HG03432 (cell line): ENCODE measurements at regions not wholly inside any gene's neighbourhood (a gene's known extent, or its start where the extent isn't known, plus 50 kb on each side); places are given as distances from the start of the nearest gene placed in this dataset.
A peak's percentile ranks its signal among the peaks of the same experiment; 100 is the strongest.

Source experiments
- ATAC-seq: cut with Tn5 transposase; IDR thresholded peaks from one replicate; pipeline ENCODE4 v1.9.1; 2021; ENCODE audit warnings: mild to moderate bottlenecking, moderate library complexity; ENCODE audit not compliant: unreplicated experiment

DNA sequence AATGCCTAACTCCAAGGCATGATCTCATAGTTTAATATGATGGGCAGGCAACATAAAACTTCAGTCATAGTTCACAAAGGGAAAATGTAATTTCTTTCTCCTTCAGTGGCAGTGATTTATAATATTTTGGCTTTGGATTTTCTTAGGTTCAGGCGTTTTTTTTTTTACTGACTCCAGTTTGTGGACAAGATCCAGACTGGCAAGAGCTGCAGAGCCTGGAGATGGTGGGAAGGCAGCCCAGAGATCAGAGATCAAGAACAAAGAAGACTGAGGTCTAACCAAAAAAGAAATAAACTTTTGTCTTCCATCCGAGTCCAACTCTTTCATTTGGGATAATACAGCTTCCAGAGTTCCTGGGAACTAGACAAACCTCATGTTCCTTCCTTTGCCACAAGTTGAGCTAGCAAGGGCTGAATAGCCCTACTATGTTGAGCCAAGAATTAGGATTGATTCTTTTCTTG is 215.3 kb upstream of the SETBP1 start:
- no peak for ATAC-seq

DNA sequence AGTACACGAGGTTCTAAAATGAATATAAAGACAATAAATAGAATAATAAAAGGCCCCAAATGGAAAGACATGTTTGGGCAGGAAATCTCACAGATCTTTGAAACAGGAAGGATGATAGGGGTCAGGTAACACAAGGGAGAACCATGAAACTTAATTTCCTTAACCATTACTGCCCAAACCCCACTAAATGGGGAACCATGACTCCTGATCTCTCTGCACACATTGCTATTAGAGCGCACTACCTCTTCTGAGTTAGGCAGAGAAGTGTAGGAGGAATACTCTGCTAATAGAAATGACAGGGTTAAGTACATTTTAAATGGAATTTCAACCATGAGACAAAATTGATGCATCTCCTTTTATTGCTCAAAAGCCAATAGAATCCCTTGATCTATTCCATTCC is 213.7 kb upstream of the SETBP1 start:
- ATAC-seq: no peak

DNA sequence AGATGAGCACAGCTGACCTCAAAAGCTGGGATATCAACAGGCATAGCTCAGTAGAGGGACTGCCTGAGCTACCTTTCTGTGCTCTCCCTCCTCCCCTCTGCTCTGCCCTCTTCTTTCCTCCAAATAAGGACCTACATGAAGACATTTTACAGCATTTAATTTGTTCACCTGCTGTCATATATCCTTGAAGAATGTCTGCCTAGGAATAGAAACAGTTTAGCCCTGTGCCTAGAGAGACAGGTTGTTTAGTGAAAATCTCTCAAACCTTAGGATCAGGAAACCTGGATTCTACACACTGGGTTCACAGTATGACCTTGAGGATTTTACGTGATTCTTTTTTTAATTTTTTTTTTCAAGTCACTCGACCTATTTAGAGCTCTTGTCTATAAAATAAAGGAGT is 213.0 kb upstream of the SETBP1 start:
- no peak for ATAC-seq

DNA sequence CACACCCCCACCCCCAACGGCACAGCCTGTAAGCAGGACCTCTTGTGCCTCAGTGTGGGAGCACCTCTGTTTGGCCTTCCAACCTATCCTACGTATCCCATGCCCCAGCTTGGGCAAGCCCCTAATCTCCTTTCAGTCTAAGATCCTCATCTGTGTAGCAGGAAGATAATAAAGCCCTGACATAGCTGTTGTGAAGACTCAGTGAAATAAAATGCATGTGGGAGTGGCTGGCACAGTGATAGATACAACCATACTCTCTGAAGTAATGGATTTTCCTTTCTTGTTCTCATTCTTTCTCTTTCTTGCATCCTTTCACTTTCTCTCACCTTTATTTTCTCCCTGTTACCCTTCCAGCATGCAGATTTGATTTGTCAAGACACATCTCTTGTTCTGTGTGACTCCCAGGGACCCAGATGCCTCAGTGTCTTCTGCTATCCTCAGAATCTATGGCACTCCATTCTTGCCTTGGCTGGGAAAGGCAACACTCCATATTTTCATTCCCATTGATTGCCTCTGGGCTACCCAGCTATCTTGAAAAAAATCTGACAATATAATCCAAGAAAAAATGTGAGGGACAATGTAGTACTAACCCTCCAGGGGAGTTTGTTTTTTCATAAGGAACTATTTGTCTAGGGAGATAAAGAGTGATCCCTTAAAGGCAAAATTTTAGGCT is 207.2 kb upstream of the SETBP1 start:
- ATAC-seq: no peak

DNA sequence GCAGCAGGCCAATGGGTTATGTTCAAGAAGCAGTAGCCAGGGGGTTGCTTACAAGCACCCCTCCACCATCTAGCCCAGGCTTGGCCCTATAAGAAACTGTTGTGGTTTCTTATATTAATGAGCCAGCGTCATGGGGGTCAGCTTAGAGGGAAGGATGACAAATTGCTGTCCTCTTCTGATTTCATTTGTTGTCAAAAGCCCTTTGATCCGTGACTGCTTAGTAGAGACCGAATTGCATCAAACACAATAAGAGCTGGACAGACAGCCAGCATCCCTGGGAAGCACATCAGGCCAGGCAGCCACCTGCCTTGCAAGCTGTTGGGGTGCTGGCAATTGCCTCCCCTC is 206.6 kb upstream of the SETBP1 start:
- ATAC-seq: no peak

DNA sequence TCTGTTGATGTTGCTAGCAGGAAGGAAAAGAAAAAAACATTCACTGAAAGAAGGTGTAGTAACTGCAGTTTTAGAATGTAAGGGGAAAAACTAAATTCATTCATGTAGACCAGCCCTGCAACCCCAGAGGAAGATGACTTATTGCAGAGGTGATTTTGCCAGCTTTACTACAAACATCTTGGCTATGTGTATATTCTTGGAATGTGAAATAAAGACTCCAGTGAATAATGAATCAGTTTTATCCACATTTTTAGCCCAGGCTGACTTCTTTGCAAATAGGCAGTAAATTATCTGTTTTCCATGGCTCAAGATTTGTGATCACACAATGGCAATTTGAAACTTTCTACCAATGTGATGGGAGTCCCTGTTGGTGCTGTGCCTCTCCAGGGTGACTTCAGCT is 206.1 kb upstream of the SETBP1 start:
- no peak for ATAC-seq

DNA sequence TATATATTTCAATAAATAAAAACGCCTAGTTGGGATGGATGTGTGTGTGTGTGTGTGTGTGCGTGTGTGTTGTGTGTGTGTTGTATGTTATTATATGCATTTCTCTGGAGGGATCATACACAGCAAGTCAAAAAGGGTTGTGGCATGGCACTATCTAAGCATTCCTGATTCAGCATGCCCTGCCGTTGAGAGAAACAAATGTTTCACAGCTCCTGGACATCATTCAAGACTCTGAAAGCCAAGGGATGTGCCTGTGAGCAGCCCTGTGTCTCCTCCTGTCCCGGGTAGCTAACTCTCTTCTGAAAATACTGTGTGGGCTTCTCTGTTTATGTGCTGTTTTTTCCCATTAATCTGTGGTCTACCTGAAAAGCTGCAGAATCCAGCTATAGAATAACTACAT is 197.9 kb upstream of the SETBP1 start:
- ATAC-seq: no peak

DNA sequence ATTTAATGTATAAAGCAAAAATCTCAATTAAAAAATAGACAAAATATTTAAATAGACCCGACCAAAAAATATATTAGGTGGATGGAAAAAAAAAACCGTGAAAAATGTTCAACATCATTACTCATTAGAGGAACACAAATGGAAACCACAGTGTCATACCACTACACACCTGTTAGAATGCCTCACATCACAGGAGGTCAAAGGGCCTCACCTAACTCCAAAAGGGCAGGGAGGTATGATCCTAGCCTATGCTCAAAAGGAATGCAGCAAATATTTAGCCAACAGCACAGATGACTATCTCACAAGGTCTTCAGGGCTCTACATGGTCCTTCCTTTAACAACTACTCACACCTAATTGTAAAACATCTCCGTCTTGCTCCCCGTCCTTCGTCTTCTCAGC is 185.5 kb upstream of the SETBP1 start:
- ATAC-seq: no peak

DNA sequence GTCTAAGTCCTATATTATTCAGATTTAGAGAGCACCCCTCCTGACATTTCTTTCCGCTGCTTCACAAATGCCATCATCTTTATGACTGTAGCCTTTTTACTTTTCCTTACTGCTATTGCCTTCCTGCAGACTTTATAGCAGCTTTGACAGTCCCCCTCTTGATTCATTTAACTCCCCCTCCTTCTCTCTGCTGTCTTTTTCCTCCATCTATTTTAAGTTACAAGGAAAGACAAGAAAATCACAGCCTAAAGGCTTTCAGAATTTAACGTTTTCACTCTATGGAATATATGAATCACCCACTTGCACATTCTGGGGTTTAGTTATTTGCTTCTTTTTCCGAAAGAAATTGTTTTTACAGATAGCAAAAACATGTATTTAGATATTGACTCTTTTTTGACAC is 183.4 kb upstream of the SETBP1 start:
- no peak for ATAC-seq

DNA sequence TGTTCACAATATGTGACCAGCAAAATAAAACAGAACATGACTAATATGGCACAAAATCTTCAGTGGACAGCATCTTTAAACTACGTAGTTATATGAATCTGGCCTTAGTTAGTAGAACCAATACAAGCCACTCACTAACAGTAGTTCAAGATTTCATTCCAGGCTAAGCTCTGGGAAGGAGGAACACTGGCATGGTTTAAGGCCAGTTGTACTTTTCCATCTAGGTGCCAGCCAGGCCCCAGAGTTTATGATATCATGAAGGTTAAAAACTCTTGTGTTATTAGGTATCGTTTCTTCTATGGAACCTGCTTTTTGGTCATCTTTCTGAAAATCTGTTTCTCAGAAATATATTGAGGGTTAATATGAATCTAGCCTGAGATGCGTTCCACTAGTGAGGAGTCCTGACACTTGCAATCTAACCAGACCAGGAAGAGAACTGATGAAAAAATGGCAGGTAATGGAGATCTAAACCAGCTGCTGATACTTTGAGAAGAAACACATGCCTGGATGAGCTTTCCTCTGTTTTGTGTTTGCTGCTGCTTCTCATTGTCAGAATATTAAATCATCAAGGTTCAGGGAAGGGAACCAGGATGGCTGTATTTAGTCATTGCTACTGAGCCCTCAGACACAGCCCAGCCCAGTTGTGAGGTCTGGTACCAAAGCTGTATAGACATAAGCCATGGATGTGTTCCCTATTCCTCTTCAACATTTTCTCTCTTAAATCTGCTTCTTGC is 182.8 kb upstream of the SETBP1 start:
- ATAC-seq: no peak

DNA sequence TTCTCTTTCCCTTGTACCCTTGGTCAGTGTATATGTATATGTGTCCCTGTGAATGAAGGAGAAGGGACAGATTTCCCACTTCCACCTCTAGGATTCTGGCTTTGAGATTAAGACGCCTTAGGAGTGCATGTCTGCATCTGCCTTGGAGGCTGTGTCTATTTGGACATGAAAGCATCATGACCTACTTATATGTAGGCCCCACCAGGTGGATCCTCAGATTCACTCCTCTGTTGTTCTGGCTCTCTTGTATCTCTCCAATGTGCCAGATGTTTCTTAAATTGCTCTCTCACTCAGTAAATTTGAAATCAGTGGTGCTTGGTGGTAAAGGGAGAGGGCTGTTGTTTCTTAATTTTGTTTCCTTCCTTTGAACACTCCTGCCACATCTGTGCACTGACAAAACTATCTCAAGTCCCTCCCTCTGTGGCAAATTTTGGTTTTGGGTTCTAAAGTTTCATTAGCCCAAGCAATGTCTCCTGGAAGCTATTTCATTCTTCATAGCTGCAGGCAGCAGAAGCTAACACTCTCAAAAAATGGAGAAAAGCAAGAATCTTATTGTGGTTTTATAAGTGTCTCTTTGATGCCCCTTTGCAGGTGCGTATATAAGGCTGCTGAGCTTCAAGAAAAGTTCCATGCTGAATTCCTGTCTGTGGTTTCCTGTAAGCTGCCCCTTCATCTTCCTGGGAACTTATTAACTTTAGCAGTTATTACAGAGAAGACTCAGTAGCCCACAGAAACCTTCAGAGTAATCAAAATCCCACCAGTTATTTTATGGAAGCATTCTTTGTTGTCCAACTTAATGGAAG is 179.7 kb upstream of the SETBP1 start:
- ATAC-seq: no peak

DNA sequence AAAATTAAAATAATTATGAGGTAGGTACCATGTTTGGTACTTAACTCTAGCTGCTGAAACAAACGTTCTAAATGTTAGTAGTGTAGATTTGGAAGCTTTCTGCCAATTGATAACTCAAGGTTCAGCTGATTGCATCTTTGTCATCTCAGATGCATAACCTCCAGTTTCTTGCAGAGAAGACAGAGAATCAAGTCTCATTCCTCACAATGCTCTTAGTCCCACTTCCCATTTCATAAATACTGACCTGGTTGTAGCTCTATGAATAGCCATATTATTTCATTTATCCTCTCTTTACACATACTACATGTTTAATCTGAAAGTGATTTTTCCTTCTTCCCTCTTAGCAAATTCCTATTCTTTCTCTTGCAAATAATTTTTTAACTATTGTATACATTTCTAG is 178.5 kb upstream of the SETBP1 start:
- no peak for ATAC-seq

DNA sequence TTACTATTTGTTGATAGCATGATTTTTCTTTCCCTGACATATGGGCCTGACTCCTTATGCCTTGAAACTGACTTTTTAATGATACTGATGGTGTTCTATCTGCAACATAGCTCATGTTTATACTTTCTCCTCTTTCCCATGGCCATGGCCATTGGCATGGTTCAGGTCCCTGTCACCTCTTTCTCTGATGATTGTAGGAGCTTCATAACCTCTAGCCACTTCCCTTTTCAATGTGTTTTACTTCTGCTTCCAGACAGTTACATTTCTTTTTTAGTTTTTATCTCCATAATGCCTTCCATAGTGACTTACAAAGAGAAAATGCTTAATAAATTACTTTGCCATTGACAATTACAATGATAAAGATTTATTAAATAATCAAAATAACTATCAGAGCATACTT is 177.9 kb upstream of the SETBP1 start:
- no peak for ATAC-seq

DNA sequence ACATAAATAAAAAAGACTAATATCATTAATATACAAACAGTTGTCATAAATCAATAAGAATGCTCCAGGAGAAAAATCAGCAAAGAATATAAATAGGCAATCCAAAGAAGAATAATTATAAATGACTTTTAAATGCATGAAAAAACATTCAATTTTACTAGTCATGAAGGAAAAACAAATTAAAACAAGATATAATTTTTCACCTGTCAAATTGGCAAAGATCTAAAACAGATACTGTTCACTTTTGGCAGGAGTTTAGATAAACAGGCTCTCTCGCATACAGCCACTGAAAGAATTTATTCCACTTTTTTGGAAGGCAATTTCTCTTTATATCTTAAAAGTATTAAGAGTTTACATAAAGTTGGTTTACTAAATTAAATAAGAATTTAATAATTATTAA is 176.8 kb upstream of the SETBP1 start:
- no peak for ATAC-seq

DNA sequence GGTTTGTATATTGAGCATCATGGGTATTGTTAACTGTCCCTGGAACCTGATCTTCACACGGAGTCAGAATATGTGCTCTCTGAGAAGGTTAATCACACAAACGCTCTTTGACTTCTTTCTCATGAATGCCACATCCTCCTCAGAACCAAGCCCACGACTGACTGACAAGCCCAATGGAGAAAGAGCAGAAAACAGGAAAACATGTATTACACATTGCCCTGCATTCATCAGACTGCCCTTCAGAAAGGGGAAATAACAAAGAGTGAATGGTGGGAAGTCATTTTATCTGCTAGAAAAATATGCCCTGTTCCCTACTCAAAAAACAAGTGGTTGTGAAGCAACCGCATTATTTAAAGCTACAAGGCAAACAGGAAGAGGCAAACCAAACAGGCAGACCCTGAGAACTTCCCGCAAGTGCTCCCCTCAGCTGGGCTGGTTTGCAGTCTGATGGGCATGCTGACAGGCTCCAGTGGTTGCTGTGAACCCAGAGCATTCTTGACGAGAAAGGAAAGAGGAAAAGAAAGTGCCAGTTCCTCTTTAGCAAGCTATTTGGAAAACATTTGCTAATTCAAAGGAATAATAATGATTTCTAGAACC is 172.9 kb upstream of the SETBP1 start:
- peak; percentile 71 for ATAC-seq

DNA sequence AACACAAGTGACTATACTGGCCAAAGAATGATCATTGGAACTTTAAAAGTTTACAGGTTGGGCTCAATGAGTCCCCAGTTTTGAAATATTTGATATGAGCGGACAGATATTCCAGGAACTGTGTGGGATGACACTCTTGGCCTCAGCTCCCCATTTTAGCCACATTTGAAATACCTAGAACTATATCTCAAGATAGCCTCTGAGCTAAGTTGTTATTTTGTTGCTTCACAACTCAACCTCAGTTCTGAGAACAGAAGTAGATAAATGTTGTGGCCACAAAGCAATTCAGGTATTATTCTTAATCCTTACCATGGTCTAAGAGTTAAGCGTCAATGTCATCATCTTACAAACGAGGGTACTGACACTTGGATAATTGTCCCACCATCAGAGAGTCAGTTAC is 172.2 kb upstream of the SETBP1 start:
- no peak for ATAC-seq

DNA sequence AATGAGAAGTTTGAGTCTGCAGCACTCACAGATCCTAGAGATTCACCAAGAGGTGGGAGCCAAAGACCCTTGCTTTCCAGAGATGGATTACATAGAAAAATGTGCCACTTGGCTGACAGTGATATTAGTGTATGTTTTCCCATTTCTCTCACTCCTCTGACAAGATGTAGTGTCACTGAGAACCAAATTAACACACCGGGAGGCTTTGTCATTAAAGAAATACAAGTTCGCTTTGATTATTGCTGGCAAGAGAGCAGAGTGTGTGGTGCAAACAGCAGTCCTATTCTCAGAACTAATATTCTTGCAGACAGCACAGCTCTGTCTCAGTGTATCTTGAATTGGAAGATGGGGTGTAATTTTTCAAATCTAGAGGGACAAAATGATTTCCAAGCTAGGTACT is 171.6 kb upstream of the SETBP1 start:
- no peak for ATAC-seq

DNA sequence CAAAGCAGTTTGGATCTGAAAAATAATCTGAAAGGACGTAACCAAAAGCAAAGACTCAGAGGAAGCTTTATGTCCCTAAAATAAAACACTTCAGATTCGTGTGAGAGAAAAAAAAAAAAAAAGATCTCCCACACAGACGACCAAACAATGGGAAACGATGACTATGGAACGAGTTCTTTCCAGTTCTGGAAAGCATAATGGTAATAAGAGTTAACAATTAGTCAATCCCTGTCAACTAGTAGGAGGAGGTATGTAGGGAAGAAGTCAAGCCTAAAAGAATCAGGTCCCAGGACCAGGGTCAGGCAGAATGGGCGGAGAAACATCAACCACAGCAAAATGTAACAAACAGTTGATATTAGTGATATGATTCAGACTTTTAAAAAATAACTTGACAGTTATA is 170.3 kb upstream of the SETBP1 start:
- ATAC-seq: no peak

DNA sequence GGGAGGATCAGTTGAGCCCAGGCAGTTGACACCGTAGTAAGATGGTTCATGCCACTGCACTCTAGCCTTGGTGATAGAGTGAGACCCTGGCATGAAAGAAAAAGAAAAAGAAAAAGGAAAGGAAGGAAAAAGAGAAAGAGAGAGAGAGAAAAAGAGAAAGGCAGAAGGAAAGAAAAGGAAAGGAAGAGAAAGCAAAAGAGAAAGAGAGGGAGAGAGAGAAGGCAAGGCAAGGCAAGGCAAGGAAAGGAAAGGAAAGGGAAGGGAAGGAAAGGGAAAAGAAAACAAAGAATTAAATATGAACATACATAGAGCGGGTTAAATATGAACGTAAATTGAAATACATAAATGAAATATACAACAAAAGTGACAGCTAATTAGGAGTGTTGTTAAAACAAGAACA is 167.5 kb upstream of the SETBP1 start:
- ATAC-seq: no peak

DNA sequence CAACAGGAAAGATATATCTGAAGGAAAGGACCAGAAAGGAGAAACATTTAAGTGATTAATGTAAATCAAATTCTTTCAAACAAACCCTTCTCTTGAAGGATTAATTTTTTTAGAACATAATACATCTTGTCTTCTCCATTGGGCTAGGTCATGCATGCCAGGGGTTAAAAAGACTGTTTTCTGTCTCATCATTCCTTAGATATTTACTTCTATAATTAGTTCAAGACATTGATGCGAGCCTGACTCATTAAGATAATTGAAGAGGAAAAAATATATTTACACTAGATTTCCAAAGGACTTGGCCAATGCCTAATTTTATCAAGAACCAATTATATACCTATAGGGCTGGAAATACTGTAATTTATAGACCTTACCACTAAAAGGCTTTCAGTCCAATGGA is 166.6 kb upstream of the SETBP1 start:
- no peak for ATAC-seq

DNA sequence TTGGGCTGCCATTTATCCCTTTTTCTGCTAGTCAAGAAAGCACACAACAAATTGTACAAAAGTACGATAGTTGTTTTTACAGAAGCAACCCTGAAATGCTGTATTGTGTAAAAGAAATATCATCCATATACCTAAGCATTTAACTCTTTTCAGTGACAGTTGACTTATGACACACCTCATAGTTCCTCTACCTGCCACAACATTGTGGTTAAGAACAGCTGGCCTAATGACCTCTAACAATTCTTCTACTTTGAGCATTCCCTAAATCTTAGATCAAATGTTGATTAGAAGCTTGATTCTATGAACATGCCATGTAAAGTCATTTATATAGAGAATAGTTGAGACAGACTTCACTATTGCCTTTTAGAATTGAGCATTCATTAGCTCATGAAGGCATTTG is 165.9 kb upstream of the SETBP1 start:
- no peak for ATAC-seq

DNA sequence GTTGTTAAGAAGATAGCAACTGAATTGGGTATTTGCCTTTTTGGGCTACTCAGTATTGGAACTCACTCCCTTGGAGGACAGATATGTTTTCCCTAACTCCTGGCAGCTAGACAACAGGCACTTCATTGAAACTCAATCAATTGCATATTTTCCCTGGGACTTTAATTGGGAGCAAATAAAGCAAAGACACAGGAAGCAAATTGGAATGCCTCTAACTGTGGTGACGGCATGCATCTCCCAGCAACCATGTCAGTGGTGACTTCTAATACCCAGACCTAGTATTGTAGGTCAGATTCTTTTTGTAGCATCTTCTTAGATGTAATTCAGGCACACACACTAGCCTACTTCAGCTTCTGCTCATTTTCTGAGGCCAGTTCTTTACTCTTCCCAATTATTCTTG is 164.2 kb upstream of the SETBP1 start:
- ATAC-seq: no peak
